Hepatic stellate cell (primary cell): ENCODE measurements at regions not wholly inside any gene's neighbourhood (a gene's known extent, or its start where the extent isn't known, plus 50 kb on each side); places are given as distances from the start of the nearest gene placed in this dataset.
"Not testable (repeated sequence)": the region's sequence is repeated elsewhere in the genome, so short reads cannot be mapped to it uniquely, and the experiment has no call there.

ENCODE experiments used
- DNase-seq: peaks from one replicate; pipeline ENCODE4 v3.0.0; 2011; ENCODE audit warnings: low spot score

DNA sequence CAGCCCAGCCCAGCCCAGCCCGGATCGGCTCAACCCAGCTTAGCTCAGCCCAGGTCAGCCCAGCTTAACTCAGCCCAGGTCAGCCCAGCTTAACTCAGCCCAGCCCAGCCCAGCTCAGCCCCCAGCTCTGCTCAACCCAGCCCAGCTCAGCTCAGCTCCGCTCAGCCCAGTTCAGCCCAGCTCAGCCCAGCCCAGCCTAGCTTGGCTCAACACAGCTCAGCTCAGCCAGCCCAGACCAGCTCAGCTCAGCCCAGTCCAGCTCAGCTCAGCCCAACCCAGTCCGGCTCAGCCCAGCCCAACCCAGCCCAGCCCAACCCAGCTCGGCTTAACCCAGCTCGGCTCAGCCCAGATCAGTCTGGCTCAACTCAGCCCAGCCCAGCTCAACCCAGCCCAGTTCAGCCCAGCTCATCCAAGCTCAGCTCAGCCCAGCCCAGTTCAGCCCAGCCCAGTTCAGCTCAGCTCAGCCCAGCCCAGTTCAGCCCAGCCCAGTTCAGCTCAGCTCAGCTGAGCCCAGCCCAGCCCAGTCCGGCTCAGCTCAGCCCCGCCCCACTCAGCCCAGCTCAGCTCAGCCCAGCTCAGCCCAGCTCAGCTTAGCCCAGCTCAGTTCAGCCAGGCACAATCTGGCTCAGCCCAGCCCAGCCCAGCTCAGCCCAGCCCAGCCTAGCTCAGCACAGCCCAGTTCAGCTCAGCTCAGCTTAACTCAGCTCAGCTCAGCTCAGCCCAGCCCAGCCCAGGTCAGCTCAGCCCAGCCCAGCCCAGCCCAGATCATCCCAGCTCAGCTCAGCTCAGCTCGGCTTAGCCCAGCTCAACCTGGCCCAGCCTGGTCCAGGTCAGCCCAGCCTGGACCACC is 331.7 kb downstream of the TMEM121 start:
- DNase-seq: no peak

DNA sequence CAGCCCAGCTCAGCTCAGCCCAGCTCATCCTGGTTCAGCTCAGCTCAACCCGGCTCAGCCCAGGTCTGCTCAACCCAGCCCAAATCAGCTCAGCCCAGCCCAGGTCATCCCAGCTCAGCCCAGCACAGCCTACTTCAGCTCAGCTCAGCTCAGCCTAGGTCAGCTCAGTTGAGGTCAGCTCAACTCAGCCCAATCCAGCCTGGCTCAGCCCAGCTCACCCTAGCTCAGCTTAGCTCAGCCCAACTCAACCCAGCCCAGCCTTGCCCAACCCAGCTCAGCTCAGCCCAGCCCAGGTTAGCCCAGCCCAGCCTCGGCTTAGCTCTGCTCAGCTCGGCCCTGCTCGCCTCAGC is 332.3 kb downstream of the TMEM121 start:
- no peak for DNase-seq

DNA sequence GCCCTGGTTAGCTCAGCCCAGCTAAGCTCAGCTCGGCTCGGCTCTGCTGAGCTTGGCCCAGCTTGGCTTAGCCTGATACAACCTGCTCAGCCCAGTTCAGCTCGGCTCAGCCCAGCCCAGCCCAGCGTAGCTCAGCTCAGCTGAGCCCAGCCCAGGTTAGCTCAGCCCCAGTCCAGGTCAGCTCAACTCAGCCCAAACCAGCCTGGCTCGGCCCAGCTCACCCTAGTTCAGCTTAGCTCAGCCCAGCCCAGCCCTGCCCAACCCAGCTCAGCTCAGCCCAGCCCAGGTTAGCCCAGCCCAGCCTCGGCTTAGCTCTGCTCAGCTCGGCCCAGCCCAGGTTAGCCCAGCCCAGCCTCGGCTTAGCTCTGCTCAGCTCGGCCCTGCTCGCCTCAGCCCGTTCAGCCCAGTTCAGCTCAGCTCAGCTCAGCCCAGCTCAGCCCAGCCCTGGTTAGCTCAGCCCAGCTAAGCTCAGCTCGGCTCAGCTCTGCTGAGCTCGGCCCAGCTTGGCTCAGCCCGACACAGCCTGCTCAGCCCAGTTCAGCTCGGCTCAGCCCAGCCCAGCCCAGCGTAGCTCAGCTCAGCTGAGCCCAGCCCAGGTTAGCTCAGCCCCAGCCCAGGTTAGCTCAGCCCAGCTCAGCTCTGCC is 332.8 kb downstream of the TMEM121 start:
- DNase-seq: not testable (repeated sequence)

DNA sequence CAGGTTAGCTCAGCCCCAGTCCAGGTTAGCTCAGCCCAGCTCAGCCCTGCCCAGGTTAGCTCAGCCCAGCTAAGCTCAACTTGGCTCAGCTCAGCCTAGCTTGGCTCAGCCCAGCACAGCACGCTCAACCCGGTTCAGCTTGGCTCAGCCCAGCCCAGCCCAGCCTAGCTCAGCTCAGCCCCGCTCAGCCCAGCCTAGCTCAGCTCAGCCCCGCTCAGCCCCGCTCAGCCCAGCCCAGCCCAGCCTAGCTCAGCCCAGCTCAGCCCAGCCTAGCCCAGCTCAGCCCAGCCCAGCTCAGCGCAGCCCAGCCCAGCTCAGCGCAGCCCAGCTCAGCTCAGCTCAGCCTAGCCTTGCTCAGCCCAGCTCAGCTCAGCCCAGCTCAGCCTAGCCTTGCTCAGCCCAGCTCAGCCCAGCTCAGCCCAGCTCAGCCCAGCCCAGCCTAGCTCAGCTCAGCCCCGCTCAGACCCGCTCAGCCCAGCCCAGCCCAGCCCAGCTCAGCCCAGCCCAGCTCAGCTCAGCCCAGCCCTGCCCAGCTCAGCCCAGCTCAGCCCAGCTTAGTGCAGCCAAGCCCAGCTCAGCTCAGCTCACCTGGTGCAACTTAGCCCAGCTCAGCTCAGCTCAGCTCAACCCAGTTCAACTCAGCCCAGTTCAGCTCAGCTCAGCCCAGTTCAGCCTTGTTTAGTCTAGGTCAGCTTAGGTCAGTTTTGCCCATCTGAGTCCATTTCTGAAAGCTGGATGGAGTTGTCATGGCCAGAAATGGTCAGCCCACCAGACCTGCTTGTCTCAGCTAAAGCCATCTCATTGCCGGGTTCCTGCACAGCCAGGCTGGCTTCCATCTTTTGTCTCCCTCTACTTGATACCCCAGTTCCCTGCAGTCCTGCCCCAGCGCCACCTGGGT is 333.6 kb downstream of the TMEM121 start:
- no peak for DNase-seq

DNA sequence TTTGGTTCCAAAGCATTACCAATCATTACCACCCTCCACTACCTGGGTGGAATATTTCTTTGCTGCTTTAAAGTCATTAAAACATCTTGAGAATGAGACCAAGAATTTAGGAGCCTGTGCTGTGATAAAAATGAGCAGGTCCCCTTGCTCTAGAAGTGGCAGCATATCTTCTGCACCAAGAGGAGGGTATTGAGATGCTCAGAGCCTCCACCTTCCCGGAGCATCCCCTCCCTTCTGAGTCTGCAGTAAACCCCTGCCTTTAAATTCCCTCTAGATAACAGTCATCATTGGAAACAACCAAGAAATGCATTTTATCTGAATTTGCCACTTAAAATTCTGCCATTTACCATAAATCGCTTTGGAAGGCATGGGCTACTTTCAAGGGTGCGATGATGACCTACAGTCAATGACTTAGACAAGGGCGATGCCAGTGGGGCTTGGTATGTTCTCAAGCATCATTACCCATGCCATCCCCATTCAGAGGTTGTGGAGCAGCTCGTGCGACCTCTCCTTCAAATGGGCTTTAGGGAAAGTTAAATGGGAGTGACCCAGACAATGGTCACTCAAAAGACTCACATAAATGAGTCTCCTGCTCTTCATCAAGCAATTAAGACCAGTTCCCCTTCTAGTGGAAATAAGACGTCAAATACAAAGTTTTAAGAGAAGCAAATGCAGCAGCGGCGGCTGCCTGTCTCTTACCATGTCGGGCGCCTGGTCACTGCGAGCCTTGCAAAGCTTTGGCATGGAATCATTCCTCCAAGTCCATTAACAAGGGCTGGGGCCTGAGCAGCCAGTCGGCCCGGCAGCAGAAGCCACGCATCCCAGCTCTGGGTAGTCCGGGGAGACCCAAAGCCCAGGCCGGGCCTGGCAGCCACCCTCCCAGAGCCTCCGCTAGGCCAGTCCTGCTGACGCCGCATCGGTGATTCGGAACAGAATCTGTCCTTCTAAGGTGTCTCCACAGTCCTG is 334.5 kb downstream of the TMEM121 start:
- no peak for DNase-seq

DNA sequence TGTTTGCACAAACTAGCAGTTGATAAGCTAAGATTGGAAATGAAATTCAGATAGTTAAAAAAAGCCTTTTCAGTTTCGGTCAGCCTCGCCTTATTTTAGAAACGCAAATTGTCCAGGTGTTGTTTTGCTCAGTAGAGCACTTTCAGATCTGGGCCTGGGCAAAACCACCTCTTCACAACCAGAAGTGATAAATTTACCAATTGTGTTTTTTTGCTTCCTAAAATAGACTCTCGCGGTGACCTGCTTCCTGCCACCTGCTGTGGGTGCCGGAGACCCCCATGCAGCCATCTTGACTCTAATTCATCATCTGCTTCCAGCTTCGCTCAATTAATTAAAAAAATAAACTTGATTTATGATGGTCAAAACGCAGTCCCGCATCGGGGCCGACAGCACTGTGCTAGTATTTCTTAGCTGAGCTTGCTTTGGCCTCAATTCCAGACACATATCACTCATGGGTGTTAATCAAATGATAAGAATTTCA is 335.6 kb downstream of the TMEM121 start:
- DNase-seq: no peak

DNA sequence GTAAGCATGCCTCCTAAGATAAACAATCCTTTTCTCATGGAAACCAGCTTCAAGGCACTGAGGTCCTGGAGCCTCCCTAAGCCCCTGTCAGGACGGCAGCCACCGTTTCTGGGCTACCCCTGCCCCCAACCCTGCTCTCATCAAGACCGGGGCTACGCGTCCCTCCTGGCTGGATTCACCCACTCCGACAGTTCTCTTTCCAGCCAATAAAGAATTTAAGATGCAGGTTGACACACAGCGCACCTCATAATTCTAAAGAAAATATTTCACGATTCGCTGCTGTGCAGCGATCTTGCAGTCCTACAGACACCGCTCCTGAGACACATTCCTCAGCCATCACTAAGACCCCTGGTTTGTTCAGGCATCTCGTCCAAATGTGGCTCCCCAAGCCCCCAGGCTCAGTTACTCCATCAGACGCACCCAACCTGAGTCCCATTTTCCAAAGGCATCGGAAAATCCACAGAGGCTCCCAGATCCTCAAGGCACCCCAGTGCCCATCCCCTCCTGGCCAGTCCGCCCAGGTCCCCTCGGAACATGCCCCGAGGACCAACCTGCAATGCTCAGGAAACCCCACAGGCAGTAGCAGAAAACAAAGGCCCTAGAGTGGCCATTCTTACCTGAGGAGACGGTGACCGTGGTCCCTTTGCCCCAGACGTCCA is 336.3 kb downstream of the TMEM121 start:
- no peak for DNase-seq

DNA sequence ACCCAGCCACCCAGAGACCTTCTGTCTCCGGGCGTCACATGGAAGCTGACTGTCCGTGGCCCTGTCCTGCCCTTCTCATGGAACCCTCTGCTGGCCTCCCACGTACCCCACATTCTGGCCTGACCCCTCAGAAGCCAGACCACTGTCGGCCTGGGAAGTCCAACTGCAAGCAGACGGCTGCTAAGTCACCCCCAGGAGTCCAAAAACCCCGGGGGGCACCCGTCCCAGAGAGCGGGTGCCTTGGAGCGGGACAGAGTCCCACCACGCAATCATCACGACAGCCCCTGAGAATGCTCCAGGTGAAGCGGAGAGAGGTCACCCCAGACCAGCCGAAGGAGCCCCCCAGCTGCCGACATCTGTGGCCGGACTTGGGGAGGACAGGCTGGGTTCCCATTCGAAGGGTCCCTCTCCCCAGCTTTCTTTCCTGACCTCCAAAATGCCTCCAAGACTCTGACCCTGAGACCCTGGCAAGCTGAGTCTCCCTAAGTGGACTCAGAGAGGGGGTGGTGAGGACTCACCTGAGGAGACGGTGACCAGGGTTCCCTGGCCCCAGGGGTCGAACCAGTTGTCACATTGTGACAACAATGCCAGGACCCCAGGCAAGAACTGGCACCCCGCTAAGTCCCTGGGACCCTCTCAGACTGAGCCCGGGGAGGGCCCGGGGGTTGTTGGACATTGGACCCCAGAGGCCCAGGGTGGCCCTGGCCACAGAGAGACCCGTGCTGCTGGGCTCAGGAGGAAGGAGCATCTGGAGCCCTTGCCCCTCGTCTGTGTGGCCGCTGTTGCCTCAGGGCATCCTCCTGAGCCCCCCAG is 337.1 kb downstream of the TMEM121 start:
- DNase-seq: no peak

DNA sequence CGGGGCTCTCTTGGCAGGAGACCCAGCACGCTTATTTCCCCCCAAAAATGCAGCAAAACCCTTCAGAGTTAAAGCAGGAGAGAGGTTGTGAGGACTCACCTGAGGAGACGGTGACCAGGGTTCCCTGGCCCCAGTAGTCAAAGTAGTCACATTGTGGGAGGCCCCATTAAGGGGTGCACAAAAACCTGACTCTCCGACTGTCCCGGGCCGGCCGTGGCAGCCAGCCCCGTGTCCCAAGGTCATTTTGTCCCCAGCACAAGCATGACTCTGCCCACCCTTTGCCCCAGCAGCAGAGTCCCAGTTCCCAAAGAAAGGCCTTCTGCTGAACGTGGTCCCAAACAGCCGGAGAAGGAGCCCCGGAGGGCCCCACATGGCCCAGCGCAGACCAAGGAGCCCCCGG is 337.7 kb downstream of the TMEM121 start:
- DNase-seq: no peak

DNA sequence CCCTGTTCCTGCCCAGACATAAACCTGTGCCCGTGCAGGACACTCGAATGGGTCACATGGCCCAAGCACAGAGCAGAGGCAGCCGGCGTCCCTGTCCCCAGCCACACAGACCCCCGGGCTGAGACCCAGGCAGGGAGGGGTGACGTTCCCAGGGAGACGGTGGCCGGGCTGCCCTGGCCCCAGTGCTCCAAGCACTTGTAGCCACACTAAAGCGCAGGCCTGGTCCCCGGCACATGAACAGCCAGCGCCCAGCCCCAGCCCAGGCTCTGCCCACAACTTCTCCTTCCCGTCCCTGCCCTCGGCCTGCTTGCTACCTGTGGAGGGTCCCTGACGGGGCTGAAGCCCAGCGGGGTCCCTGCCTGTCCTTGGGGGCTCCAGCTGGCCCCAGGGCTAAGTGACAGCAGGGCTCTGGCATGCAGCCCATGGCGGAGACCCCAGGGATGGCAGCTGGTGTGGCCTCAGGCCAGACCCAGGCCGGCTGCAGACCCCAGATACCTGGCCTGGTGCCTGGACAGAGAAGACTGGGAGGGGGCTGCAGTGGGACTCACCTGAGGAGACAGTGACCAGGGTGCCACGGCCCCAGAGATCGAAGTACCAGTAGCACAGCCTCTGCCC is 338.4 kb downstream of the TMEM121 start:
- DNase-seq: no peak

DNA sequence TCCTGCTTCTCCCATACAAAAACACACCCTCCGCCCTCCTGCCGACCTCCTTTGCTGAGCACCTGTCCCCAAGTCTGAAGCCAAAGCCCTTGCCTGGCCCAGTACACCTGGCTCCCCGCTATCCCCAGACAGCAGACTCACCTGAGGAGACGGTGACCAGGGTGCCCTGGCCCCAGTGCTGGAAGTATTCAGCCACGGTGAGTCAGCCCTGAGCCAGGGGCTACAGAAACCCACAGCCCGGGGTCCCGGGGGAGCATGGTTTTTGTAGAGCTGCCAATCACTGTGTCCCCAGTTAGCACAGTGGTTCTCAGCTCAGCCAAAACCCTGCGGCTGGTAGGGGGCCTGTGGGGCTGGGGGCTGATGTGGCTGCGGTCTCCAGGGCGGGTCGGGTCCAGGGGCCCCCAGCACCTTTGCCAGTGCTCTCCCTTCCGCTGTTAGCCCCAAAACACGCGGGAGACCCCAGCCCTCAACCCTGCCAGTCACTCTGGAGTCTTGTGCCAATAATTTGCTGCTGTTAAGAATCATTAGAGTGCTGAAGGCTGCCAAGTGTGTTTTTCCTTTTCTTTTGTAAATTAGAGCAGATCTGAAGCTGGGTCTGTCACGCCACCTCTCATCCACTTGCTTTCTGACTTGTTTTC is 339.0 kb downstream of the TMEM121 start:
- DNase-seq: no peak

DNA sequence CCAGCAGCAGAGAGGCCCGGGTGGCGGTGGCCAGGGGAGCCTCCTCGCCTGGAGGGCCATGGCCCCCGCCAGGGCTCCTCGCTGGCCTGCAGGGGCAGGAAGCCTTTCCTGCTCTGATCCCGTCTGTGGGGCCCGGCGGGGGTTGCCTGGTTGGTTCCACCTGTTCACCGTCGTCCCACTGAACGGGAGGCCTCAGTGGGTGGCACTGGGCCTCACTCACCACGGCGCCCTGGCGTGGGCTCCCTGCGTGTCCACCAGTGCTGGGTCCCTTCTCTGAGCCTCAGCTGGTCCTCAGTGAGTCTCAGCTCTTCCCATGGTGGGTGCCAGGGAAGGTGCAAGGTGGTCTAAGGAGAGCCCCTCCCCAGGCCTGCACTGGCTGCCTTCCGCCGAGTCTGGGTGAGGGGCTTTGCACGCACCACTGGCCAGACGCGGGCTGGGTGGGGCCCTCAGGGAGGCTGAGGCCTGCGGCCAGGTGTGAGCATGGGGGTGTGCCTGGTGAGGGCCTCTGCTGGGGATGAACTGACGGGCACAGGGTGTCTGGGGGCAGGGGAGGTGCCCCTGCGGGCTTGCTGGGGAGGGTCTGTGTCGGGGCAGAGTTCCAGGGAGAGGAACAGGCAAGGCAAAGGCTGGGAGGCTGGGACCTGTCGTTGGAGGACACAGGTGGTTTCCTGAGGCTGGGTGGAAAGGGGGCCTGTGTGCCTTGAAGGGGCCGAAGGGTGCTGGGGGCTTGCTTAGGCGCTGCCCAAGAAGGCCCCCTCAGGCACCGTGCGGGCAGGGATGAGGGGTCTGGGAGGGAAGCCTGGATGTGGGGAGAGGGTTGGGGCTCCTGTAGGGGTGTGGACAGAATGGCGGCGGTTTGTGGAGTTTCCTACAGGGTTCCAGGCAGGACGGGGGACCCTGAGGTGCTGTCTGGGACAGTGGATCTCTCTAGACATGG is 339.8 kb downstream of the TMEM121 start:
- no peak for DNase-seq

DNA sequence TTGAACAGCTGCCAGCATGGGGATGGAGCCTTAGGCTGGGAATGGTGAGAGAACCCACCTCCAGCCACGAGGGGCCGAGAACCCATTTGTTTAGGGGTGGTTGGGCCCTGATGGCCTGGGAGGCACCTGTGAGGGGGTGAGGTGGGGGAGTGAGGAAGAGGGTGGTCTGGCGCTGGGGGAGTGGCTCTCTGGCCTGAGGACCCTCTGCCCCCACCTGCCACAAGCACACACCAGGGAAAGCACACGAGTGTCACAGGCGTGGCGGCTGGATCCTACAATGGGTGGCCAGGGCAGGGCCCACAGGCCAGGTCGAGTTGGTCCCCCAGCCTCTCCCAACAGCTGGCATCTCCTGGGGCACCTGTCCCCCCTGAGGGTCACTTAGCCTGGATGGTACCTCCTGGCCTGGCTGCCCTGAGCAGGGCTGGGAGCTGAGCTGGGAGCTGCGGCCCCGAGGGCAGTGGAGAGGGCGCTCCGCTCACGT is 340.5 kb downstream of the TMEM121 start:
- DNase-seq: no peak

DNA sequence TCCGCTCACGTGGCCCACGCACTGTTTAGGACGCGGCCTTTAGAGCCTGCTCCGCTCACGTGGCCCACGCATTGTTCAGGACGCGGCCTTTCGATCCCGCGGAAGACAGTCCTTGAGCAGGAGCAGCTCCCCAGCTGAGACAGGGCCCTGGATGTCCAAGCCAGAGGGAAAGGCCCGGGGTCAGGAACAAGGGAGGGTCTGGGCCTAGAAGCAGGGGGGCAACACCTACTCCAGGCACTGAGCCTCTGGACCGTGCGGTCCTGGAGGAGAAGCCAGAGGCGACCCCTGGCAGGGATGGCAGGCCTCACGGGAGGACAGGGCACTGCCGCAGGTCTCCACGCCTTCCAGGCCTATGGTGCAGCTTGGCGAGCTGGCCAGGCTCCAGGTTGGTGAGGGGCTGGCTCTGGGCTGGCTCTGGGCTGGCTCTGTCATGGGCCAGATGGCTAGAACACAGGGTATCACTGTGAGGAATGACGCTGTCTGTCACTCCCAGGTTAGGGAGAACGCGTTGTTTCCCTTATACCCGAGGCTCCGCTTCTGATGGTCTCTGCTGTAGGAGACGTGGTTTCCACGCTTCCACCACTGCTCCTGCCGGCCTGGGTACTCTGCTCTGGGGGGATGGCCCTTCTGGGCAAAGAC is 341.7 kb downstream of the TMEM121 start:
- no peak for DNase-seq

DNA sequence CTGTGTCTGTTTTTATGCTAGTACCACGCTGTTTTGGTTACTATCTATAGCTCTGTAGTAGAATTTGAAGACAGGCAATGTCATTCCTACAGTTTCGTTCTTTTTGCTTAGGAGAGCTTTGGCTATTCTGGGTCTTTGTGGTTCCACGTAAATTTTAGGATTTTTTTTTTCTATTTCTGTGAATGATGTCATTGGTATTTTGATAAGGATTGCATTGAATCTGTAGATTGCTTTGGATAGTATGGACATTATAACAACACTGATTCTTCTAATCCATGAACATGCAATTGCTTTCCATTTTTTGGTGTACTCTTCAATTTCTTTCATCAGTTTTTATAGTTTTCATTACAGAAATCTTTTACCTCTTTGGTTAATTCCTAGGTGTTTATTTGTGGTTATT is 345.2 kb downstream of the TMEM121 start:
- no peak for DNase-seq

DNA sequence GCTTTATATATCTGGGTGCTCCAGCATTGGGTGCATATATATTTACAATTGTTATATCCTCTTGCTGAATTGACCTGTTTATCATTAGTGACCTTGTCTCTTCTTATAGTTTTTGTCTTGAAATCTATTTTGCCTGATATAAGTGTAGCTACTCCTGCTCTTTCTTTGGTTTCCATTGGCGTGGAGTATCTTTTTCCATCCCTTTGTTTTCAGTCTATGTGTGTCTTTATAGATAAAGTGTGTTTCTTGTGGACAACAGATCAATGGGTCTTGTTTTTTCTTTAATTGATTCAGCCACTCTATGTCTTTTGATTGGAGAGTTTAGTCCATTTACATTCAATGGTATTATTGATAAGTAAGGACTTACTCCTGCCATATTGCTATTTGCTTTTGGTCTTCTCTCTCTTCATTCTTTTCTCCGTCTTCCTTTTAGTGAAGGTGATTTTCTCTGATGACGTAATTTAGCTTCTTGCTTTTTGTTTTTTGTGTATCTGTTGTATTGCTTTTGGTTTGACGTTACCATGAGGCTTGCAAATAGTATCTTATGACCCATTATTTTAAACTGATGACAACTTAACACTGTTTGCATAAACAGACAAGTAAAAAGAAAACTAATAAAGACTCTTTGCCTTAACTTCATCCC is 347.6 kb downstream of the TMEM121 start:
- no peak for DNase-seq

DNA sequence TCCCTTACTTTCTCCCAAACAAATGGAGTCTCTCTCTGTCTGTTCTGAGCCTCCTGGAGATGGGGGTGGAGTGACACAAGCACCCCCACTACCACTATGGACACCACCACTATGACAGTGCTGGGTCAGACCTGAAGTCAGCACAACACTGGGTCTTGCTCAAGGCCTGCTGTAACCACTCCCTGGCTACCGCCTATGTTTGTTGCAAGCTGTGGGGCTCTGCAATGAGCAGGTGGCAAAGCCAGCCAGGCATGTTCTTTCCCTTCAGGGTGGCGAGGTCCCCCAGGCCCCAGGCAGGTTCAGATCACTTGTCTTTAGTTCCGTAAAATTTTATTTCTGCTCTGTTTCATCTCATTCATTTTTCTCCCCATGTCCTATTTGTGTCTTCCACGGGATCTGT is 349.8 kb downstream of the TMEM121 start:
- no peak for DNase-seq
